ENCODE measurements at regions not wholly inside any gene's neighbourhood (a gene's known extent, or its start where the extent isn't known, plus 50 kb on each side); places are given as distances from the start of the nearest gene placed in this dataset.
A peak's percentile ranks its signal among the peaks of the same experiment; 100 is the strongest.

DNA sequence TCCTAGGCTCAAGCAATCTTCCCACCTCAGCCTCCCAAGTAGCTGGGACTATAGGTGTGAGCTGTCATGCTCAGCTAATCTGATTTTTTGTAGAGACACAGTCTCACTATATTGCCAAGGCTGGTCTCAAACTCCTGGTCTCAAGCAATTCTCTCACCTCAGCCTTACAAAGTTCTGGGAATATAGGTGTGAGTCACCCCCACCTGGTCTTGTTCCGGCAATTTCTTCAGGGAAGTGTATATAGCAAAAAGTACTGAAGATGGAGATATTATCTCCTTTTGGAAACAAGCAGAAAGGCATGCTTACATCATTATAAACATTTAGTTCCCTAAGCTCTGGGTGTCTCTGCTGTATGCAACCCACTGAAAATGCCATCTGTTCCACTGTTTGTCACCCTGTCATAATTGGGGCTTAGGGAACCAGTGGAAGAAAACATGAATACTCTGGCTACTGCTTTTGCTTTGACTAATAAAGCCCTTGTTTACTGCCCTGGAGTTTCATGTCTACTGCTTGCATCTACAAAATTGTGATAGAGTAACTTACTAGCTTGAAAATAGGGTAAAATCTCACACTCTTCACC lies 940.2 kb downstream of the GALC start:
- no peak overlapping the region for H3K4me3 Mint-ChIP-seq (ENCODE audit: unreplicated experiment)
- no peak for DNase-seq (ENCODE audit: low spot score)
- H3K4me1 Mint-ChIP-seq (ENCODE audit: unreplicated experiment): no peaks in the 10 kb centered on the region
- no peaks in the 10 kb centered on the region for H3K27me3 Mint-ChIP-seq (ENCODE audit: unreplicated experiment)
- TF ChIP-seq, protein P1, sequence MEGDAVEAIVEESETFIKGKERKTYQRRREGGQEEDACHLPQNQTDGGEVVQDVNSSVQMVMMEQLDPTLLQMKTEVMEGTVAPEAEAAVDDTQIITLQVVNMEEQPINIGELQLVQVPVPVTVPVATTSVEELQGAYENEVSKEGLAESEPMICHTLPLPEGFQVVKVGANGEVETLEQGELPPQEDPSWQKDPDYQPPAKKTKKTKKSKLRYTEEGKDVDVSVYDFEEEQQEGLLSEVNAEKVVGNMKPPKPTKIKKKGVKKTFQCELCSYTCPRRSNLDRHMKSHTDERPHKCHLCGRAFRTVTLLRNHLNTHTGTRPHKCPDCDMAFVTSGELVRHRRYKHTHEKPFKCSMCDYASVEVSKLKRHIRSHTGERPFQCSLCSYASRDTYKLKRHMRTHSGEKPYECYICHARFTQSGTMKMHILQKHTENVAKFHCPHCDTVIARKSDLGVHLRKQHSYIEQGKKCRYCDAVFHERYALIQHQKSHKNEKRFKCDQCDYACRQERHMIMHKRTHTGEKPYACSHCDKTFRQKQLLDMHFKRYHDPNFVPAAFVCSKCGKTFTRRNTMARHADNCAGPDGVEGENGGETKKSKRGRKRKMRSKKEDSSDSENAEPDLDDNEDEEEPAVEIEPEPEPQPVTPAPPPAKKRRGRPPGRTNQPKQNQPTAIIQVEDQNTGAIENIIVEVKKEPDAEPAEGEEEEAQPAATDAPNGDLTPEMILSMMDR (IDR thresholded peaks at IDR 0.05; ENCODE audit: unreplicated experiment): no peak
- H3K27ac Mint-ChIP-seq (ENCODE audit: unreplicated experiment): no peak overlapping the region
- H3K9me3 Mint-ChIP-seq (ENCODE audit: unreplicated experiment): no peaks in the 10 kb centered on the region
- H3K36me3 Mint-ChIP-seq (ENCODE audit: low read depth, unreplicated experiment): no peaks in the 10 kb centered on the region

DNA sequence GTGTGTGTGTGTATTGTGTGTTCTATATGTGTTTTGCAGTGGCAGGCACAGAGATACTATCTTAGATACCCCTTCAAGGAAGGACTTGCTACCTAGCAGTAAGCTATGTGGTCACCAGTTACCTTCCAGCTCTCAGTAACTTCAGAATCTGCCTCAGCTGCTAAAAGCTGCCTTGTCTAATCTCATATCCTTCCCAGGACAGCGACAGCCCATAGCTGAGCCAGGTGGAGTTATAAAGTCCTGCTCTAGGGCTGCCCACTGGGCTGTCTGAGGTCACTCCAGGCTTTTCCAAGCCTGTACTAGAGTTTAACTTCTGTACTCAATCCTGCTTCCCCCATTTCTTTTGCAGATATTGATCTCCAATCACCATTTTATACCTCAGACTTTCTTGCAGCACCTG lies 942.6 kb downstream of the GALC start:
- H3K27me3 Mint-ChIP-seq (ENCODE audit: unreplicated experiment): no peaks in the 10 kb centered on the region
- H3K4me1 Mint-ChIP-seq (ENCODE audit: unreplicated experiment): no peaks in the 10 kb centered on the region
- DNase-seq (ENCODE audit: low spot score): no peak
- no peaks in the 10 kb centered on the region for H3K36me3 Mint-ChIP-seq (ENCODE audit: low read depth, unreplicated experiment)
- no peaks in the 10 kb centered on the region for H3K9me3 Mint-ChIP-seq (ENCODE audit: unreplicated experiment)
- peak overlapping the region; percentile 57 for H3K27ac Mint-ChIP-seq (ENCODE audit: unreplicated experiment)
- TF ChIP-seq, protein P1 (IDR thresholded peaks at IDR 0.05; ENCODE audit: unreplicated experiment): no peak
- H3K4me3 Mint-ChIP-seq (ENCODE audit: unreplicated experiment): no peak overlapping the region

DNA sequence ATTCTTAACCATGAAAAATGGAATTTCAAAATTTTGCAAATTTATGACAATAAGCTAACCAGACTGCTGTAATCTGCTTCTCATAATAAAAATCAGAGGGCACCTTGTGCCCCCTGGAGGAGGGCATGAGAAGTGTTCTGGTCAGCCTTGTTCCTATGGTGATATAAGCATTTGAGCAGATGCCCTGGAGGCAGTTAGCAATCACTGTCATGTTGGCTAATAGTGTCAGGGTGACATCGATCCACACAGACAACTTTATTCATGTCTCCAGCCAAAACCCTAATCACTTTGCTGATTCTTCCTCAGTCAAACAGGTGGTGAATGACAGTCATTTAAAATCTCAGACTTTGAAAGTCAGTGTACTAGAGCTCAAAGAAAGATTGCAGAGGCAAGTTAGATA lies 943.0 kb downstream of the GALC start:
- H3K27ac Mint-ChIP-seq (ENCODE audit: unreplicated experiment): peak overlapping the region; percentile 57
- no peaks in the 10 kb centered on the region for H3K27me3 Mint-ChIP-seq (ENCODE audit: unreplicated experiment)
- TF ChIP-seq, protein P1 (IDR thresholded peaks at IDR 0.05; ENCODE audit: unreplicated experiment): peak; percentile 78
- H3K4me3 Mint-ChIP-seq (ENCODE audit: unreplicated experiment): no peak overlapping the region
- H3K4me1 Mint-ChIP-seq (ENCODE audit: unreplicated experiment): peaks cover 3% of the 10 kb centered on the region
- peak; percentile 64 for DNase-seq (ENCODE audit: low spot score)
- H3K36me3 Mint-ChIP-seq (ENCODE audit: low read depth, unreplicated experiment): no peaks in the 10 kb centered on the region
- no peaks in the 10 kb centered on the region for H3K9me3 Mint-ChIP-seq (ENCODE audit: unreplicated experiment)

DNA sequence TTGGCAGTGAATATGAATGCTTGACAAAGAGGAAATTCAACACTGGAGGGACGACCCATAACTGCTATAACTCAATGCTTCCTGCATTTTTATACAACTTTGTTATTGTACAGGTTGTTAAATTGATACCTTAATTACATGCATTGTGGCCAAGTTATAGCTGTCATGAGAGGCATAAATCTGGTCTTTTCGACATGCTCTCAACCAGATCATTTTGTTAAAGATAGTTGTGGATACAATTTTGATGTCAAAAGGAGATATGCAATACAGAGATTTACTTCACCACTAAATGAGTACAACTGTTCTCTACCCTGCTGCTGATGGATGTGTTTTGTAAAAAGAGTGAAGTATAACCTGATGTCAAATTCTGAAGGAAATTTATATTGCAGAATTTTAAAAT lies 946.0 kb downstream of the GALC start:
- no peak overlapping the region for H3K4me3 Mint-ChIP-seq (ENCODE audit: unreplicated experiment)
- no peaks in the 10 kb centered on the region for H3K36me3 Mint-ChIP-seq (ENCODE audit: low read depth, unreplicated experiment)
- H3K27me3 Mint-ChIP-seq (ENCODE audit: unreplicated experiment): no peaks in the 10 kb centered on the region
- H3K4me1 Mint-ChIP-seq (ENCODE audit: unreplicated experiment): peaks cover 10% of the 10 kb centered on the region
- no peak overlapping the region for H3K27ac Mint-ChIP-seq (ENCODE audit: unreplicated experiment)
- TF ChIP-seq, protein P1 (IDR thresholded peaks at IDR 0.05; ENCODE audit: unreplicated experiment): no peak
- no peaks in the 10 kb centered on the region for H3K9me3 Mint-ChIP-seq (ENCODE audit: unreplicated experiment)
- no peak for DNase-seq (ENCODE audit: low spot score)

DNA sequence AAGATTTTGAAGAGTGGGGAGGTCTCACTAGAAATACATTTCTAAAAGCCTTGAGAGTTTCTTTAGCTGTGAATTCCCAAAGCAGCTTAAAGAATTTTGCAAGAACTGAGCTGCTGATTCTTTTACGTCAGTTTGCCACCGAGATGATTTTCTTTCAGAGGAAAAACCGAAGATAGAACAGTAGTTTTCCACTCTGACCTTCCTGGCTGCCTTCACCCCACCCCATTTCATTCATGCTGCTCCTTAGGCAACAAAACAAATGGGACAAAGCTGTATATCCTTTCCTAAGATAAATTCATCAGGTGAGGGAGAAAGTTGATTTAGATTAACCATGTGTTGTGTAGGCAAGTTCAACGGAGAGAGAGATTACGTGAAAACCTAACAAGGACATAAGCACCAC lies 947.0 kb downstream of the GALC start:
- Mint-ChIP-seq H3K27me3 (ENCODE audit: unreplicated experiment) (no peaks in the 10 kb centered on the region), H3K36me3 (ENCODE audit: low read depth, unreplicated experiment) (no peaks in the 10 kb centered on the region), H3K4me3 (ENCODE audit: unreplicated experiment) (no peak overlapping the region), H3K9me3 (ENCODE audit: unreplicated experiment) (no peaks in the 10 kb centered on the region), H3K27ac (ENCODE audit: unreplicated experiment) (no peak overlapping the region), H3K4me1 (ENCODE audit: unreplicated experiment) (peaks cover 15% of the 10 kb centered on the region)
- no peak for DNase-seq (ENCODE audit: low spot score)
- TF ChIP-seq, protein P1 (IDR thresholded peaks at IDR 0.05; ENCODE audit: unreplicated experiment): no peak
